ENCODE measurements at regions not wholly inside any gene's neighbourhood (a gene's known extent, or its start where the extent isn't known, plus 50 kb on each side); places are given as distances from the start of the nearest gene placed in this dataset.

DNA sequence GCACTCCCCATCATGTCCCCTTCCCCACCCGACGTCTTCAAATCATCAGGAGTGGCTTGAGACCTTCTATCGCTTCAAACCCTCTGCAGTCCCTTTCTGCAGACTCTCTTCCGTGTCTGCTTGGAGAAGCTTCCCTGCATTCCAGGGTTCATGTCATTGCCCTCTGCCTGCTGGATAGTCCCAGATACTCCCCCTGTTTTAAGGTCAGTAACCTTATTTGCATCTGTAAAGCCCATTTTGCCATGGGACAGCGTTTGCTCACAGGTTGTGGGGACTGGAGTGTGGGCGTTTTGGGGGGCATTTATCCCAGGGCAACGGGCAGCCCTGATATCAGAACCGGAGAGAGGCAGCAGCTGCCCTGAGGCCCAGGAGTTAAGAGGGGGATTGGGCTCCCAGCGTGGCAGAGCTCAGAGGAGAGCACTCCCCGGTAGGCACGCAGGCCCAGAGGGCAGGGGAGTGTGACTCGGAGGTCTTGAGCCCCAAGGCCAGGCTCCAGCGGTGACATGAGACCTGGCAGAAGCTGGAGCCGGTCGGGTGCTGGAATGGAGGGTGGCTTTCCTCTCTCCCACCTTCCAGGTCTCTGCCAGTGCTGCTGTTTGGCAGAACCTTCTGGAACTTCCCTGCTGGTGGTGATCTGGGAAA, 73.8 kb downstream of the RTP5 start:
- DNase-seq, result no peak

DNA sequence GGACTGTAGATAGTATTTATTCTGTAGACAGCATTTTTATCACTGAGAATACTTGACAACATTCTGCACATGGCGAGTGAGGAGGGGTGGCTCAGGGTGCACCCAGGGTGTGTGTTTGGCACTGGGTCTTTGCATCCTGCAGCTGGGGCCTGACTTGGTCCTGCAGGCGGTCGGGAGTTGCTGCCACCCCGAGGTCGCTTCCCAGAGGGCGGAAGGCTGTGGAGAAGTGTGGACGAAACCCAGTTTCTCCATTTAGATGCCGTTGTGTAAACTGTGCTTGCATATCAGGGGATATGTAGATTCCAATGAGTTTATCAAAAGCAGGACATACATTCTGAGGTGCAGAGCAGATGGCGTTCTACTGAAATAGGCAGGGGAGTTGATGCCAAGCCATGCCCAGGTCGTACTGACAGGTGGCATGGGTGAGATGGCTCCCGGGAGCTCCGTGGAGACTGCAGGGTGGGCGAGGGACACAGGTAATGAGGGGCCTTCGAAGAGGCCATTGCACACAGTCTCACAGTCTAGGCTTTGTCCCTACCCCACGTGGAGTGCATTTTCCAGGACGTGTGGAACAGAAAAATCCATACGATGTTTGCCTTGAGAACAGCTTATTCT, 74.5 kb downstream of the RTP5 start:
- no peak for DNase-seq

DNA sequence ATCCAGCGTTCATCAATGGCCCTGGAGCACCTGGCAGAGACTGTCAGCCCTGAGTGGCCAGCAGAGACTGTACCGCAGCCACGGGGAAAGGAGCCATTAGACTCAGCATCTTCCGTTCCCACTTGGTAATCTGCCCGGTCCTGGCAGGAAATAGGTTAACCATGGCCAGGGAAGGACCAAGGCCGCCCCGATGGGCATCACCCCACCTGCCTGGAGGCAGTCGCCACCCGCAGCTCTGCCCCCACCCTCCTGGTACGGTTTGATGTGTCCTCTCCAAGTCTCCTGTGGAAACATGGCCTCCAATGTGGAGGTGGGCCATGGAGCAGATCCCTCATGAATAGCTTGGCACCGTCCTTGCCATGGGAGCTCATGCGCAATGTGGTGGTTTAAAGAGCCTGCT, 75.3 kb downstream of the RTP5 start:
- no peak for DNase-seq

DNA sequence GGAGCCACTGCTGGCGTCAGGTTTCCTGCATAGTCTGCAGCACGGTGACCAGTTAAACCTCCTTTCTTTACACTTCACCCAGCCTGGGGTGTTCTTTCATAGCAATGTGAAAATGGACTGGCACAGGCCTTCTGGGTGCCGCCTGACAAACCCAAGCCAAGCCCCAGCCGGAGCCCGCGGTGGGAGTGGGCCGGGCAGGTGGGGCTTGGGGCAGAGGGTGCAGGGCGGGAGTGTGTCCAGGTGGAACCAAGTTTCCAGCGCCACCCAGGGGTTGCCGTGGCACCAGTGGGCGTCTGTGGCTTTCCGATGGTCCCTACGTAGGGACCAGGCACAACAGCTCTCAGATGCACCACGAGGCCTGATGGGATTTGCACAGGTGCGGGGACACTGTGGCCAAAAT, 75.8 kb downstream of the RTP5 start:
- DNase-seq, result no peak

DNA sequence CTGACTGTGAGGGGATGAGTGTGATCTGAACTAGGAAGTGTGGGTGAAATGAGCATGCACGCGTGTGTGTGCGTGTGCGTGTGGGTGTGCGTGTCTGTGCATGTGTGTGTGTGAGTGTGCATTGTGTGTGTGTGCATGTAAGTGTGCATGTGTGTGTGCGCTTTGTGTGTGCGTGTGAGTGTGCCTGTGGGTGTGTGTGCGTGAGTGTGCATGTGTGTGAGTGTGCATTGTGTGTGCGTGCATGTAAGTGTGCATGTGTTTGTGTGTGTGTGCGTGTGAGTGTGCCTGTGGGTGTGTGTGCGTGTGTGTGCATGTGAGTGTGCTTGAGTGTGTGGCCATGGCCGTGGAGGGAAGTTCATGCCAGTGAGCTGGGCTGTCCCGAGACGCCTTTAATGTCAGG, 76.3 kb downstream of the RTP5 start:
- no peak for DNase-seq

DNA sequence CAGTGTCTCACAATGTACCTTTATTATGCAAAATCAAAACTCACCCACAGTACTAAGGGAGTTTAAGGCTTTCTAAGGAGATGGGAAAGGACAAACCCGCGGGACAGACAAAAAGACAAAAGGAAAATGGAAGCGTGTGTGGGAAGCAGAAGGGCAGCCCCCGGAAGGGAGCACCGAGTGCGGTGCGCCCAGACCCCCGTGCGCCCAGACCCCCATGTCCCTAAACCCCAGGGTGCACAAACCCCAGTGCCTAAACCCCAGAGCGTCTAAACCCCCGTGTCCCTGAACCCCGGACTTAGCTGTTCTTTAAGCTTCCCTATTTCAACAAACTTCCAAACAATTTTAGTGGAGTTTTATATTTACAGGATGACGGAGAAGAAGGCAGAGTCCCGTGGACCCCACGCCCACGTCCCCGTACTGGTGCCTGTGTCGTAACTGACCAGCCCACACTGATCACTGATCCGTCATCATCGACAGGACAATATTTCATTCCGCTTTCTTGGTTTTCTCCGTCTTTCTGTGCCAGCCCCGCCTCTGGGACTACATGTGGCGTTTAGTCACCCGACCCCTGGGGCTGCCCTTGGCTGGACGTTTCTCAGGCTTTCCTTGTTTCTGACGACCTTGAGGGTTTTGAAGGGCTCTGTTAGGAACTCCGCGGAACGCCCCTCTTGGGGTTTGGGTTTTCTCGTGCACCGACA, 76.9 kb downstream of the RTP5 start:
- DNase-seq, result no peak

DNA sequence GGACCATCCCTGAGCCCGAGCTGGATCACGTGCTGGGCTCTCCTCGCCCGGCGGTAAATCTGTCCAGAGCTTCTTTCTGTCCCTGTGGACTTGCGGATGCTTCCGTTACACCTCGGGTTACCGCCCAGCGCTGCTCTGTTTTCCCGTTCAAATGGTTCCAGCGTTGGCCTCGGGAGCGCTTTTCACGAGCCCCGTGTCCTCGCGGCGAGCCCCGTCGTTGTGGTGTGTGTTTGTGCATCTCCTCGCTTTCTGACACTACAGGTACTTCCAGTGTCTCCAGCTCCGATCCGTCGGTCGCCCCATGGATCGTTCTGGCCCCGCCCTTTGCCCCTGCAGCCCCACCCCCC, 77.4 kb downstream of the RTP5 start:
- no peak for DNase-seq

DNA sequence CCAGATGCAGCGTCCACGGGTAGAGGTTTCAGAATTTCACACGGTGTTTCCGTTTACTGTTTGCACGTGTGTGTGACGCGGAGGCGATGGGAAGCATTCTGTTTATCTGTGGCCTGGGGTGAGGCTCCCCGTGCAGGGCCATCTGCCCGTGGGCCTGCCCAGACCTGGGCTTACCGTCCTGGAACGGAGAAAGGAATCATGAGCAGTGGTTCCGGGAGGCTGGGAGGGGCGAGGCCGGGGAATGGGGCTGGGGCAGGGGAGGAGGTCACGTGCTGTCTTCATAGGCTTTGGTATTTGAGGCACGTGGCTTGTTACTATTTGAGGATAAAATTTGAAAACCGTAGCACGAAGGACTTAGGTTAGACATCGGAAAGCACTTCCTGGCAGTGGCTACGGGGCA, 77.9 kb downstream of the RTP5 start:
- no peak for DNase-seq

DNA sequence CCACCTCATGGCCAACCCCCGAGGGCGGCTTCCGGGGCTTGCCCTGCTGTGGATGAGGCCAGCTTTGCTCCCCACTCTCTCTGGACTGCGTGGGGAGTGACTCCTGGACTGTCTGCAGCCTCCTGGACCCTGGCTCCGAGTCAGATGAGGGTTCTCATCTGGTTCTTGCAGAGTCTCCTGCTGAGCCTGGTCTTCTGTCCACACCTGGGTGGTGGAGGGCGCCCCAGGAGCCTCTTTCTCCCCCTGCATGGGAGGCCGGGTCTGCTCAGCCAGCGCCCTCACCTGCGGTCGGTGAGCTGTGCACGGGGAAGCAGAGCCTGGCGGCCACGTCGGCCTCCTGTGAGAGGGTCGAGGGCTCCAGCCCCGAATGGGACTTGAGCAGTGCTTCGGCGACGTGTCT, 78.3 kb downstream of the RTP5 start:
- no peak for DNase-seq

DNA sequence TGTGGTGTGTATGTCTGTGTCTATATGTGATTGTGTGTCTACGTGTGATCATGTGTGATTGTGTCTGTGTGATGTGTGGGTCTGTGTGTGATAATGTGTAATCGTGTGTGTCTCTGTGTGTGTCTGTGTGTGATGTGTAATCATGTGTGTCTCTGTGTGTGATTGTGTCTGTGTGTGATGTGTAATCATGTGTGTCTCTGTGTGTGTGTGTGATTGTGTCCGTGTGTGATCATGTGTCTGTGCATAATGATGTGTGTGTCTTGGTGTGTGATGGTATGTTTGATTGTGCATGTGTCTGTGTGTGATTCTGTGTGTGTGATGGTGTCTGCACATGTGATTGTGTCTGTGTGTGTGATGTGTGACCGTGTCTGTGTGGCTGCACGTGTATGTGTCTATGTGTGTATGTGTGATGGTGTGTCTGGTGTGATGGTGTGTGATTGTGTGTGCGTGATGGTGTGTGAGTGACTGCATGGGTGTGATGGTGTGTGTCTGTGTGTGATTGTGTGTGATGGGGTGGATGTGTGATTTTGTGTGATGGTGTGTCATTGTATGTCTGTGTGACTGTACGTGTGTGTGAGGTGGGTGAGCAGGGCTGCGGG, 78.9 kb downstream of the RTP5 start:
- DNase-seq, result no peak

DNA sequence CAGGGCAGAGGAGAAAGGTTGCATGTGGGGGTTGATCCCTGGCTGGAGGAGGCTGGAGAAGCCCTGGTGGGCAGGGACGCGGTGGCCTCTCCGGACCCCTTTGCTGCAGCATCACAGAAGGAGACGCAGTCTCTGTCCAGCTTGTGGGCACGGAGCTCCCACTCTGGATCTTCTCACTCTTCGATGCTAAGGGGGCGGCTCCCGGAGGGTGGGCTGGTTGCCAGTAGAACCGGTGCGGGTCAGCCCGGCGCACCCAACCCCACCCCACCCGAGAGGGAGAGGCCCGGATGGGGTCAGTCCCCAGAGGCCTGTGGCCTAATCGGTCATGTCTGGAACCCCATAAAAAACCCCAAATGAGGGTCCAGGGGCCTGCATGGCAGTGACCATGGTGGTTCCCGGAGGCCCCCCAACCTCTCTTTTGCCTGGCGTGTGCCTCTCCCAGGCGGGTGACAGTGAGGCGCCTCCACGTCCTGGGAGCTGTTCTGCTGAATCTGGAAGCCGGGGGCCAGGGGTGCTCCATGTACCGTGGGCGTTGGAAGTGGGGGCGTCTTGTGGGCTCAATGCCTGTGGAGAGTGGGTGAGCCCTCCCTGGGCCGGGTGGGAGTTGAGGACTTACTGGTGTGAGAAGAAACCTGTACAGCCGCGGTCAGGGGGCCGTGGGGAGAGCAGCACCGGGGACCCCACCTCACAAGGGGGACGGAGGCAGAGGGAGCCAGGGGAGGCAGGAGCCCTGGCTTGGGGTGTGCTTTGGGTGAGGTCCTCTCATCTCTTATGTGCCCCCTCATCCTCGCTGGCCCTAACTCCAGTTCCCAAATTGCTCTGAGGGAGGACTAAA, 79.6 kb downstream of the RTP5 start:
- DNase-seq, result no peak

DNA sequence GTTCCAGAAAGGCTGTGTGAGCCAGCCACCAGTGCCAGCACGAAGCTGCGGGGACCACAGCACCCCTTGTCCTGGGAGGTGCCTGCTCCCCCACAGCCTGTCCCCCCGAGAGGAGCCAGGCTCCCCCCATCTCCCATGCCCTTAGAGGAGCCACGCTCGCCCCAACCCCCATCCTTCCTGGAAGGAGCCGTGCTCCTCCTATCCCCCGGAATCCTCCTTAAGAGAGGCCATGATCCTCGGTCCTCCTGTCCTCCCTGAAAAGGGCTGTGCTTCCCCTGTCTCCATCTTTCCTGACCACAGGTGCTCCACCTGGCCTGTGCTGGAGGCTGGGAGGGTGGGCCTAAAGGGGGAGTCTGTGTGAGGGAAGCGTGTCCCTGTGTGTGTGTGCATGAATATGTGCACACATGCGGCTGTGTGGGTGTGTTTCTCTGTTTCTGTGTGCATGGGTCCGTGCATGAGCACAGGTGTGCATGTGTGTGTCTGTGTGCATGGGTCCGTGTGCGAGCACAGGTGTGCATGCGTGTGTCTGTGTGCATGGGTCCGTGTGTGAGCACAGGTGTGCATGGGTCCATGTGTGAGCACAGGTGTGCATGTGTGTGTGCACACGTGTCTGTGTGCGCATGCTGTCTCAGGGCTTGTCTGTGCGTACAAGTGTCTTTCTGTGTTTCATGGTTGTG, 80.3 kb downstream of the RTP5 start:
- no peak for DNase-seq

DNA sequence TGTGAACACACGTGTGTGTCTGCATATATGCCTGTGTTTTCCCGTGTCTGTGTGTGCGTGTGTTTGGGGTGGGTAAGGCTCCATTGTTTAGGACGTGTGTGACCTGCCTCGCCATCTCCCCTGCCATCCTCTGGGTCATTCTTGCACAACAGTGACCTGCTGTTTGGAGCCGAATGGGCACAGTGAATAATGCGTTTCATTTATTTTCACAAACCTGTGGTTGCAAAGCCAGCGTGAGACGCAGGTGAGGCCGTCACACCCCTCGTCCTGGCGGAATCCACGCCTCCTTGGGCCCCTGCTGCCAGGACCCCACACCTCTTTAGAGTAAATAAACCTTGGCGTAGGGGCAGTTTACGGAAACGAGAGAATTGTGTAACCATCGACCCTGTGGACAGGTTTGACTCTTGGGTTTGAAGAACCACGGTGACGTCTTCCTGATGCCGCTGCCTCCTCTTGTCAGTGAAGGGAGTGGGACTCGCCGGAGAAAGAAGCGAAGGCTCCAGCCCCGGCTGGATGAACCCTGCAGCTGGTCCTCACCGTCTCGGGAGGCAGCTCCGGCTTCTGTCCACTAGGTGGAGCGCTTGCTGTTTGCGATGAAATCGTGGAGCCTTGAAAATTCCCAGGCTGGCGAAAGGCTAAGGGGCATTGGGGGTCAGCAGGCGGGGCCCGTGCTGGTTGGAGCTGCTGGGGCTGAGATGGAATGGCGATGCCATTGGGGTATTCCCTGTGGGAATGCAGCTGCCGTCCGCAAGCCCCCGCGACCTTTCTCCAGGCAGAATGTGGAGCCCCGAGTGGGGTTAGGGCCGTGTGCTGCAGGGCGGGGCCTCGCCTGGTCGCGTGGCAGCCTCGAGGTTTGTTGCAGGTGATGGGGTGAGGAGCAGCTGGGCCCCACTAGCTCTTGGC, 81.1 kb downstream of the RTP5 start:
- peak; percentile 37 to 75 for DNase-seq

DNA sequence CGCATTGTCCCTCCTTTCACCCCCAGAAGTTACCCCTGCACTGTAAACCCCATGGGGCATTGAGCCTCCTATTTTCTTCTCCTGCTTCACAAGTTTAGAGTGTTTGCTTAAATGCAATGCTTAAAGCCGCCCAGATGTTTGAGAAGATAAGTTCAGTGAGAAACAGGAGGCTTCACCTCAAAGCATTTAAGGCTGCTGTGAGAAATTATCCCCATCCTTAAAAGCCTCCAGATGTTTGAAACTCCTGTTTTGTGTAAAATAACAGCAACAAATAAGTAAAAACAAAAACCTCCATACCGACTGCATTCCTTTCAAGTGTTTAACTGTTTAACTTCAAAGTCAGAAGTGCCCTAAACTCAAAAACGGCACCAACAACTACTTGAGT, 81.8 kb downstream of the RTP5 start:
- DNase-seq, result no peak

DNA sequence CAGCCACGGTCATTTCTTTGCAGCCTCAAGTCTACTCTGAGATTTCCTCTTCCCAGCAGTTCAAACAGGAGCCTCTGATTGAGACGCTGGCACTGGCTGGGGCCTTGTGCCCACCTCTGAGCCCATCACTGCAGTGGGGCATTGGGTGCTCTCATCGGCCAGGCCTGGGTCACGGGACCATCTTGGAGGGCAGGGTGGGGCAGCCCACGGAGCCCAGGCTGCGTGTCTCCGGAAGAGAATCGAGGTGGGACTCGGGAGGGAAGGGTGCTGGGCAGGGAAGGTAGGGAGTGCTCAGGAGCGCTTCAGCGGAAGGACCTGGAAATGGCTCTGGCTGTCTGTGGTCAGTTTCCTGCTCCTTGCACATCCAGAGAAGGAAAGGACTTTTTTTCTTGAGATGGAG, 82.4 kb downstream of the RTP5 start:
- no peak for DNase-seq

DNA sequence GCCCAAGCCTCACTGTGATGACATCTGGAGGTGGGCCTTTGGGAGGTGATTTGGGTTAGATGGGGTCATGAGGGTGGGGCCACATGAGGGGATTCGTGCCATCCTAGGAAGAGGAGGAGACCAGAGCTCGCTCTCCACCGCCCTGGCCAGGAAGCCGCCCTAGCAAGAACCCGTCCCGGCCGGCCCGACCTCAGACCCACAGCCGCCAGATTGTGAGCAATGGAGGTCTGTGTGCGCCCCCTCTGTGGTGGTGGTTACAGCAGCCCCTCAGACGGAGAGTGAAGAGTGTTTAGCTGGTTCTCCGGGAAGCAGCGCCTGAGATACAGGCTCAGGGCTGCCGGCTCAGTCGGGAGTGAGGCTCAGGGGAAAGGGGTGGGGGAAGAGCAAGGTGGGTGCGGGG, 83.3 kb downstream of the RTP5 start:
- DNase-seq, result no peak

DNA sequence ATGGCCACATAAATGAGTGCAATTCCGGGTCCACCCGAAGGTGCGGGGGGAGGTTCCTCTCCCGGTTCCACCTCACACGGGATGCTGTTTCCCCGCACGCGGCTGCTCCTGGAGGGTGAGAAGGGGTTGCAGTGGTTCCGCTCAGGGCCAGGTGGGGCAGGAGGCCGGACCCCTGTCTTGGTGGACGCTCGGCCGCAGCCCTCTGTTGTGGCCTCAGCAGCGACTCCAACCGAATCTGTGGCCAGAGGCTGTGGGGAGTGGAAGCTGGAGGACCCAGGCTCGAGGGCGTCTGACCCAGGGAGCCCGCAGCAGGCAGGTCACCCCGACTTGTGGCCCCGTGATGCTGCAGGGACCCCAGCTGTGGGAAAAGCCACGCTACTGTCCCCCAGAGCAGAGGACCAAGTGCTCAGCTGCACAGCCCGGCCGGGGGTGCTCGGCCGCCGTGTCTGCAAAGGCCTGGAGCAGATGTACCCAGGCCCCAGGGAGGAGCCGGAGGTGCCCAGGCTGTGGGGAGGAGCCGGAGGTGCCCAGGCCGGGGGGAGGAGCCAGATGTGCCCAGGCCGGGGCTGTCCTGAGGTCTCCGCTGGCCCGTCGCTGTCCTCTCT, 83.9 kb downstream of the RTP5 start:
- DNase-seq, result no peak

DNA sequence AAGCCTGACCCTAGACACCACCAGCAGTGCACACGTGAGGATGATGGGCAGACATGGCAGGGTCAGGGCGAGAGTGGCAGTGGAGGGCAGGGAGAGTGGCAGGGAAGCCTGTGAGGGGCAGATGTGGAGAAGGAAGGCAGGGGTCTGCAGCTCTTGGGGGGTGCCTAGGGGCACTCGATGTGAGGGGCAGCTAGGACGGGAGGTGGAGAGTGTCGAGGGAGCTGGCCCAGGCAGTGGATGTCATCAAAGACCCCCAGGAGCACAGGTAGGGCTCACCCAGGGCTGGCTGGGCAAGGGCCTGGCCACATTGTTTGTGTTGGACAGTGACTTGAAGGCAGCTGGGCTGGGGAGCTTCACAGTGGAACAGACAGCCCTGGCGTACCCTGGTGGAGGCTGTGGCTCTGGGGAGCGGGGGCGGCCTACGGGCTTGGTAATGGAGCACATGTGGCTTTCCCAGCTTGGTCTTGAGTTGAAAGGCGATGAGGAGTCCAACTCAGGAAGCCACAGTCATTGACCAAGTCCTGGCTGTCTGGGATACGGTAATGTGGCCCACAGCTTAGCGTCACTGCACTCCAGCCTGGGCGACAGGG, 87.1 kb downstream of the RTP5 start:
- DNase-seq, result no peak

DNA sequence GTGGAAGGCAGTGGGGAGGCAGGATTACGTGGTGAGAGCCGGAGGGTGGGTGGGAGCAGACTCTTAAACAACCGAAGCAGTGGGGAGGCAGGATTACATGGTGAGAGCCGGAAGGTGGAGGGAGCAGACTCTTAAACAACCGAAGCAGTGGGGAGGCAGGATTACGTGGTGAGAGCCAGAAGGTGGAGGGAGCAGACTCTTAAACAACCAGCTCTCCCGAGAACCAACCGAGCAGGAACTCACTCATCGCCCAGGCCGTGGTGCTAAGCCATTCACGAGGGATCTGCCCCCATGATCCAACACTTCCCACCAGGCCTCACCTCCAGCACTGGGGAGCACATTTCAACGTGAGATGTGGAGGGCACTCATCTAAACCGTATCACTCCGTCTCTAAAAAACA, 87.7 kb downstream of the RTP5 start:
- no peak for DNase-seq

DNA sequence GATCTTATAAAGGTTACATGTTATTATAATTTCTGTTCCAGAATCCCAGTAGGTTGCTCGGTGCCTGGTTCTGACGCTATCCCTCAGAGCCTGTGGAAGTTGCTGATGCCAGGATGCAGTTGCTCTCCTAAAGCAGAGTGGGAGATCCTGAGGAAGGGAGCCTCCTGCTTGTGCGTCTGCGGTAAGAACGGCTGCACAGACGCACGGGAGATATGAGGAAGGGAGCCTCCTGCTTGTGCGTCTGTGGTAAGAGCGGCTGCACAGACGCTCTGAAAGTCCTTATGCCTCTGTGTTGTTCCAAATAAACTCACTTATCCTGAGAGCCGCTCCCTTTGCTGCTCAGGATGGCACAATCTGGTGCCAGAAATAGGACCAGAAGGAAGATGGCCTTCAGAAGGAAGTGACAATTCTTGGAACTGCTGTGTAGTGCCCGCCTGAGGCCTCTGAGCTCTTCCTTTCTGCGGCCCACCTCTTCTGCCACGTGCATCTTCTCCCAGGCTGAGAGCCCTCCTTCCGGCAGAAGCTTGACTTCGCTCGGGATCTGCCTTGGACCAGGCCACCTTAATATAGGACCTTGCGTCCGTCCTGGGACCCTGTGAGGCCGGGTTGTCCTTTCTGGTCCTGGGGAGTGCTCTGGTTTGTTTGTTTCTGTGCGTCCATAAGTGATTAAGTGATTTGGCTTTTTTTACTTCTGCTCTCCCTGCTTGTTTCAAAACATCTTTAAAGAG, 89.5 kb downstream of the RTP5 start:
- DNase-seq, result no peak
